Activated CD8-positive, alpha-beta T cell treated with anti-CD3 and anti-CD28 coated beads, Interleukin-2, amount 10 ng/mL, durations not matched to agents 7 days and 5 days (primary cell): ENCODE measurements at regions not wholly inside any gene's neighbourhood (a gene's known extent, or its start where the extent isn't known, plus 50 kb on each side); places are given as distances from the start of the nearest gene placed in this dataset.

Experiments used
- ATAC-seq: fragments of 150-1000 bp; cut with Tn5 transposase; one replicate; pipeline ENCODE4 v1.10.0; 2021; ENCODE audit warnings: moderate library complexity
- CTCF ChIA-PET: fragments of 350-600 bp; sonication (Branson Sonifier 250); formaldehyde crosslinking; loops from one replicate; lab custom pipeline; 2021; ENCODE audit warnings: antibody characterized with exemption; lab: Charles Lee
- POLR2A ChIA-PET: fragments of 350-600 bp; sonication (Branson Sonifier 250); formaldehyde crosslinking; loops from one replicate; lab custom pipeline; 2021; ENCODE audit warnings: antibody characterized with exemption; lab: Charles Lee
- DNase-seq: peaks from one replicate; pipeline ENCODE4 v3.0.0-alpha.2; 2020
- H3K27ac Mint-ChIP-seq: one replicate; pipeline ENCODE4 v1.8.0; 2021; ENCODE audit warnings: mild to moderate bottlenecking, mixed read lengths
- H3K27me3 Mint-ChIP-seq: one replicate; pipeline ENCODE4 v1.8.0; 2021; ENCODE audit warnings: low read depth, mixed read lengths
- H3K36me3 Mint-ChIP-seq: one replicate; pipeline ENCODE4 v1.8.0; 2021; ENCODE audit warnings: low read depth, mixed read lengths
- H3K4me1 Mint-ChIP-seq: one replicate; pipeline ENCODE4 v1.8.0; 2021; ENCODE audit warnings: low read depth, mixed read lengths
- H3K4me3 Mint-ChIP-seq: one replicate; pipeline ENCODE4 v1.8.0; 2021; ENCODE audit warnings: mild to moderate bottlenecking, mixed read lengths
- H3K9me3 Mint-ChIP-seq: one replicate; pipeline ENCODE4 v1.8.0; 2022; ENCODE audit warnings: mixed read lengths; ENCODE audit not compliant: insufficient read depth

GRCh38 chr16:6113749-6114148 lies 1016.2 kb upstream of the EEF2KMT start:
- H3K27ac Mint-ChIP-seq = no peak overlapping the region
- H3K27me3 Mint-ChIP-seq = no peaks in the 10 kb centered on the region
- no peak for DNase-seq
- ATAC-seq = no peak
- no peaks in the 10 kb centered on the region for H3K4me1 Mint-ChIP-seq
- H3K9me3 Mint-ChIP-seq = no peaks in the 10 kb centered on the region
- CTCF ChIA-PET = no interaction called here
- H3K4me3 Mint-ChIP-seq = no peak overlapping the region
- POLR2A ChIA-PET = interaction anchor here (0.6 kb wide), 1 partner anchor 71 kb away, joined by 4 read pairs; no protein-coding TSS in a partner anchor
- no peaks in the 10 kb centered on the region for H3K36me3 Mint-ChIP-seq

- ATAC-seq (no peak), DNase-seq (no peak)
- Mint-ChIP-seq H3K36me3 (no peaks in the 10 kb centered on the region), H3K9me3 (no peaks in the 10 kb centered on the region), H3K4me1 (no peaks in the 10 kb centered on the region), H3K27me3 (no peaks in the 10 kb centered on the region), H3K4me3 (no peak overlapping the region), H3K27ac (no peak overlapping the region)
- POLR2A ChIA-PET = no interaction called here
- CTCF ChIA-PET = no interaction called here
Measured at GRCh38 chr16:6112700-6113099, 1015.1 kb upstream of the EEF2KMT start.

- POLR2A ChIA-PET = no interaction called here
- CTCF ChIA-PET = no interaction called here
- Mint-ChIP-seq H3K36me3 (no peaks in the 10 kb centered on the region), H3K27me3 (no peaks in the 10 kb centered on the region), H3K9me3 (no peaks in the 10 kb centered on the region), H3K4me3 (no peak overlapping the region), H3K4me1 (no peaks in the 10 kb centered on the region), H3K27ac (no peak overlapping the region)
- DNase-seq (no peak), ATAC-seq (no peak)
Measured at GRCh38 chr16:6111390-6111789, 1013.8 kb upstream of the EEF2KMT start.

GRCh38 chr16:6110346-6110745 lies 1012.8 kb upstream of the EEF2KMT start:
- Mint-ChIP-seq H3K4me3 (no peak overlapping the region), H3K36me3 (no peaks in the 10 kb centered on the region), H3K27ac (no peak overlapping the region), H3K4me1 (no peaks in the 10 kb centered on the region), H3K9me3 (no peaks in the 10 kb centered on the region), H3K27me3 (no peaks in the 10 kb centered on the region)
- ChIA-PET POLR2A (no interaction called here), CTCF (no interaction called here)
- DNase-seq = no peak
- no peak for ATAC-seq

GRCh38 chr16:6106061-6106460 lies 1008.5 kb upstream of the EEF2KMT start:
- Mint-ChIP-seq H3K9me3 (no peaks in the 10 kb centered on the region), H3K27me3 (no peaks in the 10 kb centered on the region), H3K36me3 (no peaks in the 10 kb centered on the region), H3K27ac (no peak overlapping the region), H3K4me1 (no peaks in the 10 kb centered on the region), H3K4me3 (no peak overlapping the region)
- POLR2A ChIA-PET = no interaction called here
- CTCF ChIA-PET = no interaction called here
- DNase-seq (no peak), ATAC-seq (no peak)

- Mint-ChIP-seq H3K27ac (no peak overlapping the region), H3K27me3 (no peaks in the 10 kb centered on the region), H3K4me3 (no peak overlapping the region), H3K9me3 (no peaks in the 10 kb centered on the region), H3K4me1 (no peaks in the 10 kb centered on the region), H3K36me3 (no peaks in the 10 kb centered on the region)
- DNase-seq (no peak), ATAC-seq (no peak)
- ChIA-PET POLR2A (no interaction called here), CTCF (no interaction called here)
Measured at GRCh38 chr16:6105115-6105514, 1007.5 kb upstream of the EEF2KMT start.

- Mint-ChIP-seq H3K36me3 (no peaks in the 10 kb centered on the region), H3K27me3 (no peaks in the 10 kb centered on the region), H3K27ac (no peak overlapping the region), H3K4me1 (no peaks in the 10 kb centered on the region), H3K9me3 (no peaks in the 10 kb centered on the region), H3K4me3 (no peak overlapping the region)
- no peak for DNase-seq
- ATAC-seq = no peak
- POLR2A ChIA-PET = no interaction called here
- CTCF ChIA-PET = no interaction called here
Measured at GRCh38 chr16:6104428-6104827, 1006.8 kb upstream of the EEF2KMT start.

GRCh38 chr16:6103561-6103960 lies 1006.0 kb upstream of the EEF2KMT start:
- H3K27ac Mint-ChIP-seq = no peak overlapping the region
- H3K4me1 Mint-ChIP-seq = no peaks in the 10 kb centered on the region
- H3K4me3 Mint-ChIP-seq = no peak overlapping the region
- no peaks in the 10 kb centered on the region for H3K36me3 Mint-ChIP-seq
- H3K27me3 Mint-ChIP-seq = no peaks in the 10 kb centered on the region
- ChIA-PET CTCF (no interaction called here), POLR2A (no interaction called here)
- no peak for DNase-seq
- no peaks in the 10 kb centered on the region for H3K9me3 Mint-ChIP-seq
- ATAC-seq = no peak

GRCh38 chr16:6099102-6099501 lies 1001.5 kb upstream of the EEF2KMT start:
- DNase-seq (no peak), ATAC-seq (no peak)
- ChIA-PET CTCF (no interaction called here), POLR2A (no interaction called here)
- Mint-ChIP-seq H3K4me1 (no peaks in the 10 kb centered on the region), H3K9me3 (peaks cover 7% of the 10 kb centered on the region), H3K36me3 (no peaks in the 10 kb centered on the region), H3K27ac (no peak overlapping the region), H3K4me3 (no peak overlapping the region), H3K27me3 (no peaks in the 10 kb centered on the region)

- Mint-ChIP-seq H3K27ac (no peak overlapping the region), H3K27me3 (no peaks in the 10 kb centered on the region), H3K4me1 (no peaks in the 10 kb centered on the region), H3K36me3 (no peaks in the 10 kb centered on the region), H3K4me3 (no peak overlapping the region), H3K9me3 (peaks cover 7% of the 10 kb centered on the region)
- DNase-seq = no peak
- ChIA-PET POLR2A (no interaction called here), CTCF (no interaction called here)
- ATAC-seq = no peak
Measured at GRCh38 chr16:6096931-6097670, 999.5 kb upstream of the EEF2KMT start.

GRCh38 chr16:6095414-6095813 lies 997.8 kb upstream of the EEF2KMT start:
- DNase-seq (no peak), ATAC-seq (no peak)
- CTCF ChIA-PET = no interaction called here
- Mint-ChIP-seq H3K36me3 (no peaks in the 10 kb centered on the region), H3K4me1 (no peaks in the 10 kb centered on the region), H3K27me3 (no peaks in the 10 kb centered on the region), H3K27ac (no peak overlapping the region), H3K4me3 (no peak overlapping the region), H3K9me3 (peaks cover 7% of the 10 kb centered on the region)
- POLR2A ChIA-PET = no interaction called here

- Mint-ChIP-seq H3K27ac (no peak overlapping the region), H3K4me3 (no peak overlapping the region), H3K4me1 (no peaks in the 10 kb centered on the region), H3K27me3 (no peaks in the 10 kb centered on the region), H3K36me3 (no peaks in the 10 kb centered on the region), H3K9me3 (peaks cover 7% of the 10 kb centered on the region)
- CTCF ChIA-PET = no interaction called here
- POLR2A ChIA-PET = no interaction called here
- ATAC-seq = no peak
- no peak for DNase-seq
Measured at GRCh38 chr16:6091021-6091420, 993.4 kb upstream of the EEF2KMT start.
